Activated CD4-positive, alpha-beta memory T cell treated with anti-CD3 and anti-CD28 coated beads for 36 hours (primary cell): ENCODE measurements at regions not wholly inside any gene's neighbourhood (a gene's known extent, or its start where the extent isn't known, plus 50 kb on each side); places are given as distances from the start of the nearest gene placed in this dataset.
"Not testable (repeated sequence)": the region's sequence is repeated elsewhere in the genome, so short reads cannot be mapped to it uniquely, and the experiment has no call there.

Experiments used
- CTCF ChIA-PET: fragments of 350-600 bp; sonication (Branson Sonifier 250); formaldehyde crosslinking; loops from one replicate; lab custom pipeline; 2021; ENCODE audit warnings: antibody characterized with exemption, inconsistent platforms; lab: Charles Lee
- POLR2A ChIA-PET: fragments of 350-600 bp; sonication (Branson Sonifier 250); formaldehyde crosslinking; loops from one replicate; lab custom pipeline; 2021; ENCODE audit warnings: antibody characterized with exemption; lab: Charles Lee
- DNase-seq: peaks from one replicate; pipeline ENCODE4 v3.0.0-alpha.2; 2020
- H3K27ac Mint-ChIP-seq: one replicate; pipeline ENCODE4 v1.8.0; 2021; ENCODE audit warnings: mixed read lengths
- H3K27me3 Mint-ChIP-seq: one replicate; pipeline ENCODE4 v1.8.0; 2021; ENCODE audit warnings: mixed read lengths
- H3K36me3 Mint-ChIP-seq: one replicate; pipeline ENCODE4 v1.8.0; 2021; ENCODE audit warnings: mixed read lengths
- H3K4me1 Mint-ChIP-seq: one replicate; pipeline ENCODE4 v1.8.0; 2021; ENCODE audit warnings: low read depth, mixed read lengths
- H3K4me3 Mint-ChIP-seq: one replicate; pipeline ENCODE4 v1.8.0; 2021; ENCODE audit warnings: mild to moderate bottlenecking, mixed read lengths
- H3K9me3 Mint-ChIP-seq: one replicate; pipeline ENCODE4 v1.8.0; 2021; ENCODE audit warnings: mixed read lengths
- intact Hi-C: fragments of 100-400 bp; cut with micrococcal nuclease; formaldehyde crosslinking; loops from one replicate; pipeline ENCODE4 v1.15.1; 2023

DNA sequence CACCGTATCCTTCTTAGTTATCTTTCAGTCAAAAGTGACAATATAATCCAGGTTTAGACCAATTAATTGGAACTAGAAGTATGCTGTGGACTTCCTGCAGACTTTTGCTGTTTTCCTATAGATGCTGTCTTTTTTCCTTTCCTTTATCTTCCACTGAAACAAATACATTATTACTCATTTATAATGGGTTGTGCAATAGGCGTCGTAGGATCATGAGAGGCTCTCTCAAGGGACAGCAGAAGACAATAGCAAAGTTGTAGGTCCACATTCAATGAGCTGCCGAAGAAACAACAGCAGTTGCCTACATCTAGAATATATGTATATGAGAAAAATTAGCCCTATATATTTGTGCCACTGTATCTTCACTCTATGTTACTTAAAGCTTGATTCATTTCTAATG, 371.6 kb downstream of the AMY1C start:
- Mint-ChIP-seq H3K9me3 (peaks cover 3% of the 10 kb centered on the region), H3K27me3 (no peaks in the 10 kb centered on the region), H3K4me3 (no peak overlapping the region), H3K36me3 (no peaks in the 10 kb centered on the region), H3K4me1 (no peaks in the 10 kb centered on the region), H3K27ac (no peak overlapping the region)
- ChIA-PET CTCF (no interaction called here), POLR2A (no interaction called here)
- no peak for DNase-seq
- intact Hi-C loops: no loop called here

- DNase-seq: no peak
- Mint-ChIP-seq H3K4me1 (no peaks in the 10 kb centered on the region), H3K27me3 (no peaks in the 10 kb centered on the region), H3K9me3 (peaks cover 5% of the 10 kb centered on the region), H3K4me3 (no peak overlapping the region), H3K27ac (no peak overlapping the region), H3K36me3 (no peaks in the 10 kb centered on the region)
- intact Hi-C loops: no loop called here
- ChIA-PET POLR2A (no interaction called here), CTCF (no interaction called here)
Measured at GRCh38 chr1:104125266-104125665, 375.6 kb downstream of the AMY1C start.

DNA sequence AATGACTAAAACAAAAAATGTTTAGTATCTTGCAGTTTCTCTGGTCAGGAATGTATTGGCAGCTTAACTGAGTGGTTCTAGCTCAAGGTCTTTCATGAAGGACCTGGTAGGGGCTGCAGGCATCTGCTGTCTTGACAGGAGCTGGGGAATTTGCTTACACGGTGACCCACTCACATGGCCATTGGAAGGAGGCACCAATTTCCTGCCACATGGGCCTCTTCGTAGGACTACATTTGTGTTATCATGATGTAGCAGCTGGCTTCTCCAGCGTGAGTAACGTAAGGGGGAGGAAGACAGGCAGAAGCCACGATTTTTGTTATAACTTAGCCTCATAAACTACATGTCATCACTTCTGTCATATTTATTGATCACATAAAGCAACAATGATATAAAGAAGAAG, 376.3 kb downstream of the AMY1C start:
- Mint-ChIP-seq H3K27ac (no peak overlapping the region), H3K36me3 (no peaks in the 10 kb centered on the region), H3K27me3 (no peaks in the 10 kb centered on the region), H3K9me3 (peaks cover 5% of the 10 kb centered on the region), H3K4me3 (no peak overlapping the region), H3K4me1 (no peaks in the 10 kb centered on the region)
- DNase-seq: no peak
- ChIA-PET POLR2A (no interaction called here), CTCF (no interaction called here)
- intact Hi-C loops: no loop called here

GRCh38 chr1:104132382-104132973, 382.8 kb downstream of the AMY1C start:
- ChIA-PET CTCF (no interaction called here), POLR2A (no interaction called here)
- no peaks in the 10 kb centered on the region for H3K4me1 Mint-ChIP-seq
- intact Hi-C loops: no loop called here
- no peaks in the 10 kb centered on the region for H3K27me3 Mint-ChIP-seq
- no peaks in the 10 kb centered on the region for H3K36me3 Mint-ChIP-seq
- H3K9me3 Mint-ChIP-seq: peaks cover 8% of the 10 kb centered on the region
- H3K27ac Mint-ChIP-seq: no peak overlapping the region
- no peak overlapping the region for H3K4me3 Mint-ChIP-seq
- no peak for DNase-seq

DNA sequence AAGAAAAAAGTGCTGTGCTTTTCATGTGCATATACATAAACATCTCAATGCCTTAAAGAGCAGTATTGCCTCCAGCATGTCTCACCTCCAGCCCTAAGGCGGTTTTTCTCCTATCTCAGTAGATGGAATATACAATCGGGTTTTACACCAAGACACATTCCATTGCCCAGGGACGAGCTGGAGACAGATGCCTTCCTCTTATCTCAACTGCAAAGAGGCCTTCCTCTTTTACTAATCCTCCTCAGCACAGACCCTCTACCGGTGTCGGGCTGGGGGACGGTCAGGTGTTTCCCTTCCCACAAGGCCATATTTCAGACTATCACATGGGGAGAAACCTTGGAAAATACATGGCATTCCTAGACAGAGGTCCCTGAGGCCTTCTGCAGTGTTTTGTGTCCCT, 385.3 kb downstream of the AMY1C start:
- DNase-seq, intact Hi-C loops, H3K9me3 Mint-ChIP-seq, H3K36me3 Mint-ChIP-seq, POLR2A ChIA-PET, H3K4me1 Mint-ChIP-seq, H3K27ac Mint-ChIP-seq, CTCF ChIA-PET, H3K27me3 Mint-ChIP-seq, H3K4me3 Mint-ChIP-seq: not testable (repeated sequence)

- H3K4me1 Mint-ChIP-seq: no peaks in the 10 kb centered on the region
- no peak for DNase-seq
- POLR2A ChIA-PET: no interaction called here
- H3K36me3 Mint-ChIP-seq: no peaks in the 10 kb centered on the region
- CTCF ChIA-PET: no interaction called here
- no peaks in the 10 kb centered on the region for H3K27me3 Mint-ChIP-seq
- no peak overlapping the region for H3K27ac Mint-ChIP-seq
- H3K9me3 Mint-ChIP-seq: peaks cover 4% of the 10 kb centered on the region
- H3K4me3 Mint-ChIP-seq: no peak overlapping the region
- intact Hi-C loops: no loop called here
Measured at GRCh38 chr1:104136621-104137020, 386.9 kb downstream of the AMY1C start.

DNA sequence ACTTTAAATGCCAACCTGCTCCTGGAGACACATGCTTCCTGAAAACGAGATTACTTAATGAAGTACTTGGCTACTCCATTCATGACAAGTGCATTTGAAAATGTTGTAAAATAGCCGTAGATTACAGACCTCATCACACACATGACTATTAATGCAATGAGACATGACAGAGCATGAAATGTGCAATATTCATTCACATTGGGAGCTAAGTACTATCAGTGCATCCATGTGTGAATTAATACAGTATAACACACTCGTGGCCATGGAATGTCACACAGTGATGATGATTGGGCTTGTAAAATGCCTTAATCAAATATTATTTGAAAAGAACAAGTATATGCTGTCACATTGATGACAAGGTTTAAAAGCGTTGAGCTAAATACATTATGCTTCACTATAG, 407.0 kb downstream of the AMY1C start:
- H3K36me3 Mint-ChIP-seq: no peaks in the 10 kb centered on the region
- peaks cover 21% of the 10 kb centered on the region for H3K9me3 Mint-ChIP-seq
- CTCF ChIA-PET: no interaction called here
- H3K27ac Mint-ChIP-seq: no peak overlapping the region
- POLR2A ChIA-PET: no interaction called here
- no peaks in the 10 kb centered on the region for H3K27me3 Mint-ChIP-seq
- DNase-seq: no peak
- H3K4me1 Mint-ChIP-seq: no peaks in the 10 kb centered on the region
- intact Hi-C loops: no loop called here
- no peak overlapping the region for H3K4me3 Mint-ChIP-seq

DNA sequence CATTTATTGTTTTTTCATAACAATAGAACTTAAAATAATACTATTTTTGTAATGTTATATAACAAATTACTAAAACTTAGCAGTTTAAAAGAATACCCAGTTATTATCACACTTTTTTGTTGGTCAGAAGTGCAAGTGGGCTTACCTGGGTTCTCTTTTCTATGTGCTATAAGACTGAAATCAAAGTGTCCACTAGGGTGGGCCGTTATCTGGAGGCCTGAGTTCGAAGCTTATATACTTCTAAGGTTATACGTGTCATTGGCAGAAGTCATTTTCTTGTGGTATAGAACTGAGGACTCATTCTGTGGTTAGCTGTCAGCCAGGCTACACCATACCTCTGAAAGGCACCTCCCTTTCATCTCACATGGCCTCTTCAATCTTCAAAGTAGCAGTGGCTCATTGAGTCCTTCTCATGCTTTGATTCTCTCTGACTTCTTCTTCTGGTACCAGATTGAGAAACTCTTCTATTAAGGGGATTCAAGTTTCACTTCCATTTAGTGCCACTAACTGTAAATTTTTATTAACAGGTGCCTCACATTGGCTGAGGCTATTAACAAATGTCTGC, 414.3 kb downstream of the AMY1C start:
- Mint-ChIP-seq H3K4me3 (no peak overlapping the region), H3K4me1 (no peaks in the 10 kb centered on the region), H3K27ac (no peak overlapping the region), H3K9me3 (peaks cover 12% of the 10 kb centered on the region), H3K36me3 (no peaks in the 10 kb centered on the region), H3K27me3 (no peaks in the 10 kb centered on the region)
- POLR2A ChIA-PET: no interaction called here
- DNase-seq: no peak
- CTCF ChIA-PET: no interaction called here
- intact Hi-C loops: no loop called here

GRCh38 chr1:104172243-104172681, 422.6 kb downstream of the AMY1C start:
- Mint-ChIP-seq H3K4me1 (no peaks in the 10 kb centered on the region), H3K27me3 (no peaks in the 10 kb centered on the region), H3K36me3 (no peaks in the 10 kb centered on the region), H3K27ac (no peak overlapping the region), H3K9me3 (peaks cover 14% of the 10 kb centered on the region), H3K4me3 (no peak overlapping the region)
- ChIA-PET CTCF (no interaction called here), POLR2A (no interaction called here)
- no peak for DNase-seq
- intact Hi-C loops: no loop called here

GRCh38 chr1:104182251-104182650, 432.6 kb downstream of the AMY1C start:
- Mint-ChIP-seq H3K27ac (no peak overlapping the region), H3K27me3 (no peaks in the 10 kb centered on the region)
- CTCF ChIA-PET: no interaction called here

DNA sequence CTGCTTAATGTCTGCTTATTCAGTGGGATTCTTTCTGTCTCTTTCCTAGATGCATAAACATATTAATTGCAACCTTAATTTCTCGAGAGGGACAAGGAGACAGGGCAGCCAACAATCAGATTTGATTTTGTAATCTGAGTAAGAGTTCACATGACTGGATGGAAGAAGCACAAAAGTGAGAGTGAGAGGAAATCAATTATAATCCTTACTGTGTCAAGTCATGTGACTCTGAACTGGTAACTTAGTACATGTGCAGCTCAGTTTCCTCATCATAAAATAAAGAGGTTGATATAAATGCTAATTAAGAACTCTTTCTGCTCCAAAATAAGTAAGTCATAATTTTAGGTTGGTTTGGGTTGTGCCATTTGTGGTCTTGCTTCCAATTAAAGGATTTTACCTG, 439.5 kb downstream of the AMY1C start:
- POLR2A ChIA-PET: no interaction called here
- Mint-ChIP-seq H3K9me3 (peaks cover 17% of the 10 kb centered on the region), H3K27me3 (no peaks in the 10 kb centered on the region), H3K4me3 (no peak overlapping the region), H3K4me1 (no peaks in the 10 kb centered on the region), H3K27ac (no peak overlapping the region), H3K36me3 (no peaks in the 10 kb centered on the region)
- intact Hi-C loops: no loop called here
- CTCF ChIA-PET: no interaction called here
- DNase-seq: no peak

More at GRCh38 chr1:104182251-104182650, 432.6 kb downstream of the AMY1C start:
- DNase-seq: no peak
- H3K36me3 Mint-ChIP-seq: no peaks in the 10 kb centered on the region
- H3K4me3 Mint-ChIP-seq: no peak overlapping the region
- no peaks in the 10 kb centered on the region for H3K4me1 Mint-ChIP-seq
- intact Hi-C loops: no loop called here
- peaks cover 8% of the 10 kb centered on the region for H3K9me3 Mint-ChIP-seq
- POLR2A ChIA-PET: no interaction called here

DNA sequence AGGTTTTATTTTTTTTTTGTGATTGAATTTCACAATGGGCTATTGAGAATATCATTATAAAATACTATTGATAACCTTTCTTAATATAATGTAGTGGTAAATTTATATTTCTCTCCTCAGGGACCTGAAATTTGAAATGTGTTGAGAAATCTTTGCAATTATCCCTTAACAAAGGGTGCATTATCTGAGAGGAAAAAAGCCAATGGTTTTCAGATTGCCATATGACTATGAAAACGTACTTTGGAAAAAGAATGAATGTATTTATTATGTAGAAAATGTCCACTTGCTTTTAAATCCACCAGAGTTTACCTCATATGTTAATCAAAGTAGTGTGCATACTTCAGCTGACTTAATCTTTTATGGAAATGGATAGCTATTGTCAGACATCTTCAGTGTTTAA, 441.1 kb downstream of the AMY1C start:
- POLR2A ChIA-PET: no interaction called here
- CTCF ChIA-PET: no interaction called here
- no peak for DNase-seq
- Mint-ChIP-seq H3K4me1 (no peaks in the 10 kb centered on the region), H3K27me3 (no peaks in the 10 kb centered on the region), H3K36me3 (no peaks in the 10 kb centered on the region), H3K27ac (no peak overlapping the region), H3K4me3 (no peak overlapping the region), H3K9me3 (peaks cover 25% of the 10 kb centered on the region)
- intact Hi-C loops: no loop called here

- H3K27ac Mint-ChIP-seq: no peak overlapping the region
- no peaks in the 10 kb centered on the region for H3K4me1 Mint-ChIP-seq
- POLR2A ChIA-PET: no interaction called here
- intact Hi-C loops: no loop called here
- H3K27me3 Mint-ChIP-seq: no peaks in the 10 kb centered on the region
- CTCF ChIA-PET: no interaction called here
- H3K36me3 Mint-ChIP-seq: no peaks in the 10 kb centered on the region
- peaks cover 25% of the 10 kb centered on the region for H3K9me3 Mint-ChIP-seq
- H3K4me3 Mint-ChIP-seq: no peak overlapping the region
- no peak for DNase-seq
Measured at GRCh38 chr1:104195395-104195794, 445.7 kb downstream of the AMY1C start.
